WTC11 (cell line): ENCODE measurements at regions not wholly inside any gene's neighbourhood (a gene's known extent, or its start where the extent isn't known, plus 50 kb on each side); places are given as distances from the start of the nearest gene placed in this dataset.

Experiments used
- ATAC-seq: fragments of 200-7000 bp; cut with Tn5 transposase; 2 replicates; pipeline ENCODE4 v1.10.0; 2021; ENCODE audit warnings: mild to moderate bottlenecking, moderate library complexity
- CTCF ChIA-PET: fragments of 300-600 bp; sonication (Branson Sonifier 250); formaldehyde crosslinking; loops from one replicate; lab custom pipeline; 2021; ENCODE audit warnings: antibody characterized with exemption; lab: Charles Lee
- POLR2A ChIA-PET: fragments of 350-600 bp; sonication (Branson Sonifier 250); formaldehyde crosslinking; loops from one replicate; lab custom pipeline; 2021; ENCODE audit warnings: antibody characterized with exemption; lab: Charles Lee
- DNase-seq: peaks from one replicate; pipeline ENCODE4 v3.0.0; 2021; ENCODE audit warnings: low spot score
- H3K27ac Mint-ChIP-seq: 2 replicates; pipeline ENCODE4 v1.8.0; 2021; ENCODE audit warnings: mixed read lengths
- H3K27me3 Mint-ChIP-seq: 2 replicates; pipeline ENCODE4 v1.8.0; 2021; ENCODE audit warnings: low read depth, mild to moderate bottlenecking, moderate library complexity, mixed read lengths
- H3K36me3 Mint-ChIP-seq: 2 replicates; pipeline ENCODE4 v1.8.0; 2021; ENCODE audit warnings: mixed read lengths
- H3K4me1 Mint-ChIP-seq: 2 replicates; pipeline ENCODE4 v1.8.0; 2022; ENCODE audit warnings: mixed read lengths
- H3K4me3 Mint-ChIP-seq: 2 replicates; pipeline ENCODE4 v1.8.0; 2021; ENCODE audit warnings: mild to moderate bottlenecking, moderate library complexity, mixed read lengths
- H3K9me3 Mint-ChIP-seq: 2 replicates; pipeline ENCODE4 v1.8.0; 2021; ENCODE audit warnings: mixed read lengths
- ATF1 ChIP-seq: sonication (generic); formaldehyde crosslinking; IDR thresholded peaks from 2 replicates; pipeline ENCODE4 v1.8.1; 2023; ENCODE audit warnings: mild to moderate bottlenecking, moderate library complexity, missing genetic modification reagents
- CREM ChIP-seq: sonication (generic); formaldehyde crosslinking; IDR thresholded peaks from 2 replicates; pipeline ENCODE4 v1.8.1; 2022; ENCODE audit warnings: mild to moderate bottlenecking, missing genetic modification reagents, moderate library complexity
- ETV6 ChIP-seq: sonication (generic); formaldehyde crosslinking; IDR thresholded peaks from 2 replicates; pipeline ENCODE4 v1.8.1; 2022; ENCODE audit warnings: mild to moderate bottlenecking, missing genetic modification reagents
- FOXJ3 ChIP-seq: sonication (generic); formaldehyde crosslinking; IDR thresholded peaks from 2 replicates; pipeline ENCODE4 v1.9.0; 2021; ENCODE audit warnings: missing genetic modification reagents, mild to moderate bottlenecking, borderline replicate concordance
- GTF2I ChIP-seq: fragments of 250-450 bp; sonication (Bioruptor Pico); conservative IDR thresholded peaks from 2 replicates; pipeline ENCODE4 v1.4.0; 2021; ENCODE audit warnings: mild to moderate bottlenecking
- JUN ChIP-seq: sonication (generic); formaldehyde crosslinking; IDR thresholded peaks from 2 replicates; pipeline ENCODE4 v1.8.0; 2023; ENCODE audit warnings: mild to moderate bottlenecking, missing genetic modification reagents
- NFYB ChIP-seq: sonication (generic); formaldehyde crosslinking; conservative IDR thresholded peaks from 2 replicates; pipeline ENCODE4 v1.8.0; 2022; ENCODE audit warnings: low read depth, missing genetic modification reagents
- OVOL2 ChIP-seq: fragments of 250-450 bp; sonication (Bioruptor Pico); IDR thresholded peaks from 2 replicates; pipeline ENCODE4 v1.9.0; 2021; ENCODE audit warnings: mild to moderate bottlenecking, borderline replicate concordance
- SOX15 ChIP-seq: fragments of 250-450 bp; sonication (Bioruptor Pico); IDR thresholded peaks from 2 replicates; pipeline ENCODE4 v1.9.0; 2021; ENCODE audit warnings: mild to moderate bottlenecking
- TCF7 ChIP-seq: sonication (generic); formaldehyde crosslinking; IDR thresholded peaks from 2 replicates; pipeline ENCODE4 v1.8.0; 2022; ENCODE audit warnings: mild to moderate bottlenecking, low read depth, missing genetic modification reagents, moderate library complexity
- ZNF138 ChIP-seq: sonication (generic); formaldehyde crosslinking; conservative IDR thresholded peaks from 2 replicates; pipeline ENCODE4 v1.8.1; 2022; ENCODE audit warnings: mild to moderate bottlenecking, moderate library complexity, missing genetic modification reagents
- ZNF232 ChIP-seq: sonication (generic); formaldehyde crosslinking; IDR thresholded peaks from 2 replicates; pipeline ENCODE4 v1.8.0; 2022; ENCODE audit warnings: mild to moderate bottlenecking, missing genetic modification reagents
- ZNF263 ChIP-seq: sonication (generic); formaldehyde crosslinking; IDR thresholded peaks from 2 replicates; pipeline ENCODE4 v1.8.1; 2022; ENCODE audit warnings: low read depth, mild to moderate bottlenecking, moderate library complexity, missing genetic modification reagents
- ZNF416 ChIP-seq: fragments of 250-450 bp; sonication (Bioruptor Pico); IDR thresholded peaks from 2 replicates; pipeline ENCODE4 v1.9.0; 2021; ENCODE audit warnings: mild to moderate bottlenecking, inconsistent platforms
- TF ChIP-seq, protein P1 (sequence below): sonication (generic); formaldehyde crosslinking; IDR thresholded peaks from 2 replicates; pipeline ENCODE4 v1.8.1; 2023; ENCODE audit warnings: mild to moderate bottlenecking, missing genetic modification reagents, moderate library complexity
- TF ChIP-seq, protein P2 (sequence below): sonication (generic); formaldehyde crosslinking; IDR thresholded peaks from 2 replicates; pipeline ENCODE4 v1.8.0; 2023; ENCODE audit warnings: missing genetic modification reagents
- TF ChIP-seq, protein P3 (sequence below): fragments of 250-450 bp; sonication (Bioruptor Pico); IDR thresholded peaks from 2 replicates; pipeline ENCODE4 v1.9.0; 2021; ENCODE audit warnings: moderate library complexity, mild to moderate bottlenecking, inconsistent platforms, borderline replicate concordance
- TF ChIP-seq, protein P4 (sequence below): sonication (generic); formaldehyde crosslinking; IDR thresholded peaks from 2 replicates; pipeline ENCODE4 v1.8.0; 2022; ENCODE audit warnings: mild to moderate bottlenecking, missing genetic modification reagents
- TF ChIP-seq, protein P5 (sequence below): sonication (generic); formaldehyde crosslinking; IDR thresholded peaks from 2 replicates; pipeline ENCODE4 v1.8.1; 2023; ENCODE audit warnings: mild to moderate bottlenecking, moderate library complexity, missing genetic modification reagents
- TF ChIP-seq, protein P6 (sequence below): sonication (generic); formaldehyde crosslinking; IDR thresholded peaks from 2 replicates; pipeline ENCODE4 v1.8.1; 2023; ENCODE audit warnings: mild to moderate bottlenecking, missing genetic modification reagents, moderate library complexity
- TF ChIP-seq, protein P7 (sequence below): sonication (generic); formaldehyde crosslinking; IDR thresholded peaks from 2 replicates; pipeline ENCODE4 v1.8.1; 2023; ENCODE audit warnings: mild to moderate bottlenecking, missing genetic modification reagents

DNA sequence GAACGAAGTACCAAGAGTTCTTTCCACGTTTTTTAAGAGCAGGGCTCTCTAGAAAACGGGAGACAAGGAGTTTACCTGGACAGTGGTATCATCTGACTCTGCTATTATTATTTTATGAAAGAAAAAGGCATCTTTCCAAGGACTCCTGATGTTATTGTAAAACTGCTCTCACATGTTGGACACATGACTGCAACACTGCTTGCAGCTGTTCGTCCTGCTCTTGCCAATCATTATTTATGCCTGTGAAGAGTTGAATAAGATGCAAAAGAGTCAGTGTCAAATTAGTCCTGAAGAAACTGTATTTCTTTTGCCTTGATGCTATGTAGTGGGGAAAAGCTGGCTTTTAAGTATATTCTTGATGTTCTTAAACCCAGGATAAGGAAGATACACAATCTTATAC lies 284.5 kb upstream of the PTGER4 start (continued):
- no peak for TF ChIP-seq CREM
- TF ChIP-seq, all 79 proteins: peak for 0

DNA sequence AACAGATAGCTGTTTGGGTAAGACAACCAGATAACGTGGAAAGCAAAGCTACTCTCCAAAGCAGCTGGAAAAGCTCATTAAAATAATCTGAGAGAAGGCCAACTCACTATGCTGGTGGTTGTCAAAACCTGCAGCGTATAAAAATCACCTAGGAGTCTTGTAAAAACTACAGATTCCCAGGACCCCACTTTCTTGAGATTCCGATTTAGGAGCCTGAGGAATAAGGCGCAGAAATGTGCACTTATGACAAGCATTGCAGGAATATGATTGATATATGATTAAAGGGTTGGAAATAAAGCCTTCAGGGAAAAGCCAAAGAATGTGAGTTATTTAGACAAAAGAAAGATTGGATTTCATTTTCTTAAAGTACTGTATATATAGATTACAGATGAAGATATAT lies 285.0 kb upstream of the PTGER4 start:
- H3K27me3 Mint-ChIP-seq = no peaks in the 10 kb centered on the region
- DNase-seq (no peak), ATAC-seq (no peak)
- TF ChIP-seq, protein P1, sequence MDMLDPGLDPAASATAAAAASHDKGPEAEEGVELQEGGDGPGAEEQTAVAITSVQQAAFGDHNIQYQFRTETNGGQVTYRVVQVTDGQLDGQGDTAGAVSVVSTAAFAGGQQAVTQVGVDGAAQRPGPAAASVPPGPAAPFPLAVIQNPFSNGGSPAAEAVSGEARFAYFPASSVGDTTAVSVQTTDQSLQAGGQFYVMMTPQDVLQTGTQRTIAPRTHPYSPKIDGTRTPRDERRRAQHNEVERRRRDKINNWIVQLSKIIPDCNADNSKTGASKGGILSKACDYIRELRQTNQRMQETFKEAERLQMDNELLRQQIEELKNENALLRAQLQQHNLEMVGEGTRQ (CRISPR knock-in tag) = no peak
- TF ChIP-seq SOX15 (CRISPR knock-in tag) = no peak
- TF ChIP-seq TCF7 (CRISPR knock-in tag) = no peak
- TF ChIP-seq NFYB (CRISPR knock-in tag) = no peak
- no peak for TF ChIP-seq ZNF416 (CRISPR knock-in tag)
- TF ChIP-seq JUN (CRISPR knock-in tag) = no peak
- no peak for TF ChIP-seq ZNF138 (CRISPR knock-in tag)
- TF ChIP-seq, protein P2, sequence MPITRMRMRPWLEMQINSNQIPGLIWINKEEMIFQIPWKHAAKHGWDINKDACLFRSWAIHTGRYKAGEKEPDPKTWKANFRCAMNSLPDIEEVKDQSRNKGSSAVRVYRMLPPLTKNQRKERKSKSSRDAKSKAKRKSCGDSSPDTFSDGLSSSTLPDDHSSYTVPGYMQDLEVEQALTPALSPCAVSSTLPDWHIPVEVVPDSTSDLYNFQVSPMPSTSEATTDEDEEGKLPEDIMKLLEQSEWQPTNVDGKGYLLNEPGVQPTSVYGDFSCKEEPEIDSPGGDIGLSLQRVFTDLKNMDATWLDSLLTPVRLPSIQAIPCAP (CRISPR knock-in tag) = no peak
- TF ChIP-seq, protein P3, sequence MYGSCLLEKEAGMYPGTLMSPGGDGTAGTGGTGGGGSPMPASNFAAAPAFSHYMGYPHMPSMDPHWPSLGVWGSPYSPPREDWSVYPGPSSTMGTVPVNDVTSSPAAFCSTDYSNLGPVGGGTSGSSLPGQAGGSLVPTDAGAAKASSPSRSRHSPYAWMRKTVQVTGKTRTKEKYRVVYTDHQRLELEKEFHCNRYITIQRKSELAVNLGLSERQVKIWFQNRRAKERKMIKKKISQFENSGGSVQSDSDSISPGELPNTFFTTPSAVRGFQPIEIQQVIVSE (CRISPR knock-in tag) = no peak
- TF ChIP-seq ZNF263 (CRISPR knock-in tag) = no peak
- no peak for TF ChIP-seq FOXJ3 (CRISPR knock-in tag)
- peaks cover 3% of the 10 kb centered on the region for H3K4me1 Mint-ChIP-seq
- ChIA-PET CTCF (no interaction called here), POLR2A (interaction anchor here (0.7 kb wide), 1 partner anchor 248 kb away, joined by 7 read pairs; no protein-coding TSS in a partner anchor)
- H3K27ac Mint-ChIP-seq = no peak overlapping the region
- no peaks in the 10 kb centered on the region for H3K9me3 Mint-ChIP-seq
- no peak overlapping the region for H3K4me3 Mint-ChIP-seq
- H3K36me3 Mint-ChIP-seq = no peaks in the 10 kb centered on the region

DNA sequence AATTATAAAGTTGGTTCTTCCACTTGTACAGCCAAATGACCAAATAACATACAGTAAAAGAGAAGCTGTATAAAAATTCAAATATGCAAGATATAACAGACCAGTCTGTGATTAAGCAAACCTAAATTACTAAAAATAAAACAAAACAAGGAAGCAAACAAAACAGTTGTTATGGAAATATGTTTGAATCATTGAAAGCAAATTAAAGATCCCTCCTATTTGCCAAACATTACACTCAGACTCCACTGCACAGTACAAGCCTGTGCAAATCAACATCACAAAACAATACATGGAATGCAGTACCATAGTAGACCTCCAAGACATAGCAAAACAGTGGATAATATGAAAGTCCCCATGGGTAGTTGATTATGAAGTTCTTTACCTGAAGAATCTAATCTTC lies 288.1 kb upstream of the PTGER4 start:
- POLR2A ChIA-PET = no interaction called here
- DNase-seq (no peak), ATAC-seq (no peak)
- no peak overlapping the region for H3K4me3 Mint-ChIP-seq
- CTCF ChIA-PET = no interaction called here
- H3K4me1 Mint-ChIP-seq = peaks cover 8% of the 10 kb centered on the region
- TF ChIP-seq ETV6 (CRISPR knock-in tag) (no peak), GTF2I (CRISPR knock-in tag) (no peak)
- TF ChIP-seq, protein P4, sequence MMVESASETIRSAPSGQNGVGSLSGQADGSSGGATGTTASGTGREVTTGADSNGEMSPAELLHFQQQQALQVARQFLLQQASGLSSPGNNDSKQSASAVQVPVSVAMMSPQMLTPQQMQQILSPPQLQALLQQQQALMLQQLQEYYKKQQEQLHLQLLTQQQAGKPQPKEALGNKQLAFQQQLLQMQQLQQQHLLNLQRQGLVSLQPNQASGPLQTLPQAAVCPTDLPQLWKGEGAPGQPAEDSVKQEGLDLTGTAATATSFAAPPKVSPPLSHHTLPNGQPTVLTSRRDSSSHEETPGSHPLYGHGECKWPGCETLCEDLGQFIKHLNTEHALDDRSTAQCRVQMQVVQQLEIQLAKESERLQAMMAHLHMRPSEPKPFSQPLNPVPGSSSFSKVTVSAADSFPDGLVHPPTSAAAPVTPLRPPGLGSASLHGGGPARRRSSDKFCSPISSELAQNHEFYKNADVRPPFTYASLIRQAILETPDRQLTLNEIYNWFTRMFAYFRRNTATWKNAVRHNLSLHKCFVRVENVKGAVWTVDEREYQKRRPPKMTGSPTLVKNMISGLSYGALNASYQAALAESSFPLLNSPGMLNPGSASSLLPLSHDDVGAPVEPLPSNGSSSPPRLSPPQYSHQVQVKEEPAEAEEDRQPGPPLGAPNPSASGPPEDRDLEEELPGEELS = no peak
- H3K27me3 Mint-ChIP-seq = no peaks in the 10 kb centered on the region
- no peak overlapping the region for H3K27ac Mint-ChIP-seq
- H3K36me3 Mint-ChIP-seq = no peaks in the 10 kb centered on the region
- H3K9me3 Mint-ChIP-seq = no peaks in the 10 kb centered on the region

DNA sequence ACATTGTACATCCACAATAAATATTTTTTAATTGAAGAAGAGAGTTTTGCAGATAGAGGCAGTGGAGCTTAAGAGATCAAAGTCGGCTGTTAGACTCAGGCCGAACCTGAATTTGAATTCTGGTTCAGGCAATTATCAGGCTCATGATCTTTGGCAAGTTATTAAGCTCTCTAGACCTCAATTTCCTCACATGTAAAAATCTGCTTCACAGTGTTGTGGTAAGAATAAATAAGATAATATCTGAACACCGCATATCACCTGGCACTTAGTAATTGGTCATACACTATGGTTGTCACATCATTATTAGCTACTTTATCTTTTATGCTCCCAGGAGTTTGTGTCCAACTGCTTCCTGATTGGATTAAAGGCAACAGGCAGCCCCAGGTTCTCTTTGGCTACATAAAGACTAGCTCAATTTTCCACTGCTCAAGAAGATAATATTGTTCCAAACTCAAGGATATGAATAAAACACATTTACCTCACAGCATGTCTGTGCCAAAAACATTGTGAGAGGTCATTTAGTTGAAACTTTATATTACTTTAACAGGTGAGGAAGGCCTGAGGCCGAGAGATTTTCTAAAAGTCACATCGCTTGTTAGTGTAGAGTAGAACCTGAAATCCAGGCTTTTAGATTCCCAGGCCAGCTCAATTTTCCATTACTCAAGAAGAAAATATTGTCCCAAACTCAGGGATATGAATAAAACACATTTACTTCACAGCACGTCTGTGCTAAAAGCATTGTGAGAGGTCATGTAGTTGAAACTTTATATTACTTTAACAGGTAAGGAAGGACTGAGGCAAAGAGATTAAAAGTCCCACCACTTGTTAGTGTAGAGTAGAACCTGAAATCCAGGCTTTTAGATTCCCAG lies 289.2 kb upstream of the PTGER4 start:
- Mint-ChIP-seq H3K27ac (no peak overlapping the region), H3K27me3 (no peaks in the 10 kb centered on the region), H3K4me1 (peaks cover 17% of the 10 kb centered on the region), H3K9me3 (no peaks in the 10 kb centered on the region), H3K4me3 (no peak overlapping the region), H3K36me3 (no peaks in the 10 kb centered on the region)
- no peak for ATAC-seq
- no peak for DNase-seq
- POLR2A ChIA-PET = no interaction called here
- CTCF ChIA-PET = no interaction called here
- TF ChIP-seq ATF1 (CRISPR knock-in tag) (no peak), ZNF263 (CRISPR knock-in tag) (no peak), OVOL2 (no peak), ZNF232 (CRISPR knock-in tag) (no peak)
- TF ChIP-seq, protein P5, sequence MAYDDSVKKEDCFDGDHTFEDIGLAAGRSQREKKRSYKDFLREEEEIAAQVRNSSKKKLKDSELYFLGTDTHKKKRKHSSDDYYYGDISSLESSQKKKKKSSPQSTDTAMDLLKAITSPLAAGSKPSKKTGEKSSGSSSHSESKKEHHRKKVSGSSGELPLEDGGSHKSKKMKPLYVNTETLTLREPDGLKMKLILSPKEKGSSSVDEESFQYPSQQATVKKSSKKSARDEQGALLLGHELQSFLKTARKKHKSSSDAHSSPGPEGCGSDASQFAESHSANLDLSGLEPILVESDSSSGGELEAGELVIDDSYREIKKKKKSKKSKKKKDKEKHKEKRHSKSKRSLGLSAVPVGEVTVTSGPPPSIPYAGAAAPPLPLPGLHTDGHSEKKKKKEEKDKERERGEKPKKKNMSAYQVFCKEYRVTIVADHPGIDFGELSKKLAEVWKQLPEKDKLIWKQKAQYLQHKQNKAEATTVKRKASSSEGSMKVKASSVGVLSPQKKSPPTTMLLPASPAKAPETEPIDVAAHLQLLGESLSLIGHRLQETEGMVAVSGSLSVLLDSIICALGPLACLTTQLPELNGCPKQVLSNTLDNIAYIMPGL (CRISPR knock-in tag) = no peak
- TF ChIP-seq, protein P6, sequence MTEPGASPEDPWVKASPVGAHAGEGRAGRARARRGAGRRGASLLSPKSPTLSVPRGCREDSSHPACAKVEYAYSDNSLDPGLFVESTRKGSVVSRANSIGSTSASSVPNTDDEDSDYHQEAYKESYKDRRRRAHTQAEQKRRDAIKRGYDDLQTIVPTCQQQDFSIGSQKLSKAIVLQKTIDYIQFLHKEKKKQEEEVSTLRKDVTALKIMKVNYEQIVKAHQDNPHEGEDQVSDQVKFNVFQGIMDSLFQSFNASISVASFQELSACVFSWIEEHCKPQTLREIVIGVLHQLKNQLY (CRISPR knock-in tag) = no peak
- TF ChIP-seq, protein P7, sequence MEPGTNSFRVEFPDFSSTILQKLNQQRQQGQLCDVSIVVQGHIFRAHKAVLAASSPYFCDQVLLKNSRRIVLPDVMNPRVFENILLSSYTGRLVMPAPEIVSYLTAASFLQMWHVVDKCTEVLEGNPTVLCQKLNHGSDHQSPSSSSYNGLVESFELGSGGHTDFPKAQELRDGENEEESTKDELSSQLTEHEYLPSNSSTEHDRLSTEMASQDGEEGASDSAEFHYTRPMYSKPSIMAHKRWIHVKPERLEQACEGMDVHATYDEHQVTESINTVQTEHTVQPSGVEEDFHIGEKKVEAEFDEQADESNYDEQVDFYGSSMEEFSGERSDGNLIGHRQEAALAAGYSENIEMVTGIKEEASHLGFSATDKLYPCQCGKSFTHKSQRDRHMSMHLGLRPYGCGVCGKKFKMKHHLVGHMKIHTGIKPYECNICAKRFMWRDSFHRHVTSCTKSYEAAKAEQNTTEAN (CRISPR knock-in tag) = no peak
- TF ChIP-seq, protein P2 (CRISPR knock-in tag) = no peak
